Effector memory CD4-positive, alpha-beta T cell (primary cell): ENCODE measurements at regions not wholly inside any gene's neighbourhood (a gene's known extent, or its start where the extent isn't known, plus 50 kb on each side); places are given as distances from the start of the nearest gene placed in this dataset.

ENCODE experiments used
- DNase-seq, 3 donors: peaks; one replicate each; pipeline ENCODE4 v3.0.0-alpha.2; 2020
- H3K27ac ChIP-seq: 2 replicates; pipeline ENCODE4 v1.7.0; 2013; ENCODE audit warnings: mild to moderate bottlenecking, low read length, moderate library complexity; ENCODE audit not compliant: insufficient read depth, poor library complexity, severe bottlenecking
- H3K27me3 ChIP-seq: replicated peaks from 2 replicates; pipeline ENCODE4 v1.7.0; 2013; ENCODE audit warnings: mild to moderate bottlenecking, low read length; ENCODE audit not compliant: insufficient read depth, control insufficient read depth, poor library complexity, severe bottlenecking
- H3K36me3 ChIP-seq: 2 replicates; pipeline ENCODE4 v1.7.0; 2013; ENCODE audit warnings: mild to moderate bottlenecking, low read length, moderate library complexity; ENCODE audit not compliant: control insufficient read depth, insufficient read depth
- H3K4me1 ChIP-seq: 2 replicates; pipeline ENCODE4 v1.7.0; 2013; ENCODE audit warnings: low read length, mild to moderate bottlenecking; ENCODE audit not compliant: control insufficient read depth, insufficient read depth, poor library complexity, severe bottlenecking
- H3K4me3 ChIP-seq: 2 replicates; pipeline ENCODE4 v1.7.0; 2013; ENCODE audit warnings: low read length, low read depth, mild to moderate bottlenecking; ENCODE audit not compliant: insufficient read depth, poor library complexity, severe bottlenecking
- H3K9me3 ChIP-seq: 2 replicates; pipeline ENCODE4 v1.7.0; 2013; ENCODE audit warnings: mild to moderate bottlenecking, low read length, moderate library complexity; ENCODE audit not compliant: control insufficient read depth

DNA sequence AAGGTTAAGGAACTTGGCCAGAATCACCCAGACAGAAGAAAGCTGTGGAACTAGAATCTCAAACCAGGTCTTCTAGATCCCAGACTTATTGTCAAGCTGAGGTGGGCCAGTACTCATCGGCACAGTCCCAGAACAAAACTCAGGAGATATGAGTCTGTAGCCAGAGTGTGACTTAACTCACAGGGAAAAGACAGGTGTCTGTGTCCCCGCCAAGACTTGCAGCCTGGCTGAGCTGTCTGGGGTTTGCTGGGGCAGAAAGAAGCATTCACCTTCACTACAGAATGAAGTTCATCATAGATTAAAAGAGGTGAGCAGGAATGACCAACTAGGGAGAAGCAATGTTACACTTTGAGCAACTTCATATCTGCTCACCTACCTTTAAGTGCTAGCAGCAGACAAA lies 257.2 kb downstream of the FOXO1 start:
- Histone ChIP-seq H3K27ac (no peak overlapping the region), H3K27me3 (no peaks in the 10 kb centered on the region), H3K4me1 (no peaks in the 10 kb centered on the region), H3K9me3 (no peaks in the 10 kb centered on the region), H3K36me3 (no peaks in the 10 kb centered on the region), H3K4me3 (no peak overlapping the region)
- DNase-seq, result no peak

DNA sequence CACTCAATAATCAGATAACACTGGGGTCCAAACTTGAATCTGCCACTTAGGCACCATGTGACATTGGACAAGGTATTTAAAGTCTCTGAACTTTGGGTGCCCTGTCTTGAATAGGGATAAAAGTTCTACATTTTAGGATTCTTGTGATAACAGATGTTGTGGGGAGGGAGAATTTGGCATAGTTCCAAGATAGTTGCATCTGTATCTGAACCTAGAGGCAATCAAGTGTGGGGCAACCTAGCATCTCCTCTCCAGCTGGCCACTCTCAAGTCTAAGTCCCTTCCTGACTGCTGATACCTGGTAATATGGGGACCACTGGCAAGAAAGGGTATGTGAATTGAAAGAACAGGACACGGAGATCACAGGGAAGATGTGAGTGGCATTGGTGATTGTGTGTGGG lies 256.1 kb downstream of the FOXO1 start:
- no peak for DNase-seq
- Histone ChIP-seq H3K27me3 (no peaks in the 10 kb centered on the region), H3K36me3 (no peaks in the 10 kb centered on the region), H3K27ac (no peak overlapping the region), H3K4me1 (no peaks in the 10 kb centered on the region), H3K4me3 (no peak overlapping the region), H3K9me3 (no peaks in the 10 kb centered on the region)

DNA sequence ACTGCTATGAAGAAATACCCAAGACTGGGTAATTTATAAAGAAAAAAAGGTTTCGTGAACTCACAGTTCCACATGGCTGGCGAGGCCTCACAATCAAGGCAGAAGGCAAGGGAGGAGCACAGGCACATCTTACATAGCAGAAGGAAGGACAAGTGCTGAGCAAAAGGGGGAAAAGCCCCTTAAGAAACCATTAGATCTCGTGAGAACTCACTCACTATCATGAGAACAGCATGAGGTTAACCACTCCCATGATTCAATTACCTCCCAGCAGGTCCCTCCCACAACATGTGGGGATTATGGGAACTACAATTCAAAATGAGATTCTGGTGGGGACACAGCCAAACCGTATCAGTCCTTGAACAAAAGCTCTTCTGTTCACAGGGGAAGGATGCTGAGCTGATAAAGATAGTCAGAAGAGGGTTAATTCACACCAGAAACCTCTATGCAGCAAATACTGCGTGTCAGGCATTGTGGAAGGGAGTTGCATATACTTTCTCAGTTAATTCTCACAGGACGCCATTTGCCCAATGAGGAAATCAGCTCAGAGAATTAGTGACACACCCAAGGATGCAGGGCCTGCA lies 246.2 kb downstream of the FOXO1 start:
- no peak for DNase-seq
- no peaks in the 10 kb centered on the region for H3K27me3 ChIP-seq
- no peaks in the 10 kb centered on the region for H3K4me1 ChIP-seq
- no peak overlapping the region for H3K4me3 ChIP-seq
- no peaks in the 10 kb centered on the region for H3K36me3 ChIP-seq
- no peak overlapping the region for H3K27ac ChIP-seq
- no peaks in the 10 kb centered on the region for H3K9me3 ChIP-seq

DNA sequence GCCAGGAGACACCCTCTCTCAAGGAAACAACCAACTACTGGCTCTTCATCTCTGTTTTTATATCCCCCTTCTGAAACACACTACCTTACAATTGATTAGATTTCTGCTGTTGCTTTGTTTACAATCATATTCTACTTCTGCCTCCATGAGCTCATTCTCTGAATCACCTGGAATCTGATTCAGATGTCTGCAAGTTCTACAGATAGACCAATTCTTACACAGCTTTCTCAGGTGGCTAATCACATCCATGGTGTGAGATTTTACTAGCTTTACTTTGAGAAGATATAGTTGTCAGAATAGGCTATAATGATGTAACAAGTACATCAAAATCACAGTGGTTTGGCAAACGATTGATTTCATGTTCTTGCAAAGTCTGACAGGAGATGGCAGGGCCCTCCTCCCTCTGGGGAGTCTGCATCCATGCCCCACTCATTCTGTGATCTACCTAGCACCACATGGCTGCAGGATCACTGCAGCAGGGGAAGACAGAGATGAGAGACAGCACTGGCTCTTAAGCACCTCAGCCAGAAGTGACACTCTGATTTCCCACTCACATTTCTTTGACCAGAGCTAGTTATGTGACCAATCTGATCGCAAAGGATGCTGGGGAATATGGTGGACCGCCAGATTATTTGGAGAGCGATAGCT lies 243.7 kb downstream of the FOXO1 start:
- DNase-seq, result no peak
- Histone ChIP-seq H3K9me3 (no peaks in the 10 kb centered on the region), H3K27me3 (no peaks in the 10 kb centered on the region), H3K27ac (no peak overlapping the region), H3K4me1 (no peaks in the 10 kb centered on the region), H3K36me3 (no peaks in the 10 kb centered on the region), H3K4me3 (no peak overlapping the region)

DNA sequence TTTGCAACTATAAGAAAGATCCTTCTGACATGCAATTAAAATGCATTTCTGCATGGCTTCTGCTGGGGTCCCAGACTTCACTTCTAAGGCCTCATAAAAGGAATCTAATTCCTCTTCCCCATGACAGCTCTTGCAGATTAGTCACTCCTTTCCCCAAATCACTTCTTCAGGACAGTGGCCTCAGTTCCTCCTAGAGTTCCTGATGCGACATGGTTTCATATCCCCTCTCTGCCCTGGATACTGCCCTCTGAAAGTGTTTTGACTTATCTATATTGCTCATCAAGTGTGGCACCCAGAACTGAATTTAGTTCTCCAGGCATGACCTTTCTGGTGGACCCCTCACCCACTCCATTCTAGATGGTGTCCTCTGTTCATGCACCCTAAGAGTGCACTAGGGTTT lies 238.1 kb downstream of the FOXO1 start:
- no peaks in the 10 kb centered on the region for H3K4me1 ChIP-seq
- no peak overlapping the region for H3K4me3 ChIP-seq
- no peak for DNase-seq
- H3K36me3 ChIP-seq, result no peaks in the 10 kb centered on the region
- H3K27me3 ChIP-seq, result no peaks in the 10 kb centered on the region
- no peaks in the 10 kb centered on the region for H3K9me3 ChIP-seq
- no peak overlapping the region for H3K27ac ChIP-seq

DNA sequence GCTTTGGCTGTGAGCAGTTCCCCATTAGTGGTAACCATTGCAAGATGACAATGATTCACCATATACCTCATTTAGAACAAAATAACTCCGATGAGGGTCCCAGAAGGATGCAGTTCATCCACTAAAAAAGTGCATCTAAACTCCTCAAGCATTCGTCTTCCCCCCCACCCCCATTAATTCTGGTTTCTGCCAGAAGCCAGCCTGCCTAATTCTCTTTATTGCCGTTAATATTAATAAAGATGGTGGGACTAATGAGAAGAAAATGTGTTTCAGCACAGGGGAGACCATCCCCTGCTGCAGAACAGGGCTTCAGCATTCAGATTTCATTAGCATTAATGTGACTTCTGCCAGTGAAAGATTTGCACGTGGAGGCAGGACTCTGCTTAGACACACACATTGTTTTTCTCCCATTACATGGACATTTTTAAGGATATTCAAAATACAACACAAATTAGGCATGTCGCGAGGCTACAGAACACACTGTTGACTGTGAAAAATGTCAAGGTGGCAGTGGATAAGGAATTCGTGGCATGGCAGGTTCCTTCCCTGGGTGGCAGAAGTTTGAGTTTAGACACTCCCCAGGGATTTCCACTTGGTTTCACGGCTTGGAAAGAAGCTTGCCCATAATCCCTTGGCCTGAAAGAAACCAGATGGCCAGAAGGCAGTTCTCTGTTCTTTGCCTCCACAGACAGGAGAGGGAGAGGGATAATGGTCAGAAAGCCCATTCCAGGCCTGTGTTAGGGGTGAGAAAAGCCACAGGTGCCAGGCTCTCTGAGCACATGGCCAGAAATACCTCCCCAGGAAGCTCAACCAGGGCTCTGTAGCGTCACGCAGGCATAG lies 236.5 kb downstream of the FOXO1 start:
- DNase-seq, result no peak
- Histone ChIP-seq H3K9me3 (no peaks in the 10 kb centered on the region), H3K4me3 (no peak overlapping the region), H3K27ac (no peak overlapping the region), H3K4me1 (peaks cover 5% of the 10 kb centered on the region), H3K27me3 (no peaks in the 10 kb centered on the region), H3K36me3 (no peaks in the 10 kb centered on the region)

DNA sequence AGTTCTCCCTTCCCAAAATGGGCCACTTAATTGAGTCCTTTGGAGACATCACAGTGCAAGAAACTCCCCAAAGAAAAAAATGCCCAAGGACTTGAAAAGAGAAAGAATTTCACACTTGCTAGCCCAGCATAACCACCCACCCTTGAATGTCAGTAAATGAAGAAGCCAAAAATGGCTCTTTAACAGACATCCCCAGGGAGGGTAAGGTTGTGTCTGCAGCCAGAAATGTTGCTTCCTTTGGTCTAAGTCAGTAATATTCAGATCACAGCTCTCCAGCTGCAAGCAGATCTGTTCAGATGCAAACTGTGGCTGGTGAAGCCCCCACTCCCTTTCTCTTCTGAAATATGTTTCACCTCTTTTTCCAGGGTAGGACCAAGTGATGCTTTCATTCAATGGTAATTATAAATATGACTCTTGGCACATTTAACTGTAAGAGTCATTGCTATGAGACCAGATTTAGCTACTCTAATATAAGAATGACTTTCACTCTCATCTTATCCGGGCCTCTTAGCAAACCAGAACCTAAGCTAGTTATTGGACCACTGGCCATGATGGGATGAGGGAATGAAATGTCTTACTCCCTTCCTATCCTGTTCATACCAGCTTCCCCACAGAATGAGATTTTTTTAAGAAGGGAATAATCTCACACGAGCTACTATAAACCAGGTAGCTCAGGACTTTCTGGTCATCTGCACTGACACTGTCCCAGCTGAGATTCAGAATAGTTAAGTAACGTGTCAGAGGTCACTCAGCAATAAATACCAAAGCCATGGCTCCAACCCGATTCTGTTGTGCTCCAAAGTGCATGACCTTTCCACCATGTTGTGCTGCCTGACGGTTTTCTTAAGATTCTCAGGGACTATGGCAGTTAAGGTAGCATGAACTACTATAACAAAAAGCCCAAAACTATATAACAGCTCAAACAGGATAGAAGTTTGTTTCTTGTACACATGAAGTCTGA lies 234.1 kb downstream of the FOXO1 start:
- H3K9me3 ChIP-seq, result no peaks in the 10 kb centered on the region
- H3K27me3 ChIP-seq, result no peaks in the 10 kb centered on the region
- H3K27ac ChIP-seq, result no peak overlapping the region
- H3K4me3 ChIP-seq, result no peak overlapping the region
- no peaks in the 10 kb centered on the region for H3K36me3 ChIP-seq
- no peak for DNase-seq
- peaks cover 5% of the 10 kb centered on the region for H3K4me1 ChIP-seq

DNA sequence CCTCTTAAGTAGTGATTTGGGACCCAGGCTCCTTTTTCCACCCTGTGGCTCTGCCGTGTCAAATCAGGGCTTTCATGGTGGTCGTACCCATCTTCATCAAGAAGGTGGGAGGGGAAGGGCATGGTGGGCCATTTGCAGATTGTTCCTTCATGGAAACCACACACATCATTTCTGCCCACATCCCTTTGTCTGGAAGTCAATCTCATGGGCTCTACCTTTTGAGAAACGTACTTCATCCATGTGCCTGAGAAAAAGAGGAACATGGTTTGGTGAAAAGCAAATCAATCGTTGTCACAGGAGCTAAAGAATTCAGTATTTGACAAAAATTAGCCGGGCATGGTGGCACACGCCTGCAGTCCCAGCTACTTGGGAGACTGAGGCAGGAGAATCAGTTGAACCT lies 233.4 kb downstream of the FOXO1 start:
- Histone ChIP-seq H3K27ac (no peak overlapping the region), H3K4me3 (no peak overlapping the region), H3K4me1 (peaks cover 11% of the 10 kb centered on the region), H3K27me3 (no peaks in the 10 kb centered on the region), H3K36me3 (no peaks in the 10 kb centered on the region), H3K9me3 (no peaks in the 10 kb centered on the region)
- no peak for DNase-seq

DNA sequence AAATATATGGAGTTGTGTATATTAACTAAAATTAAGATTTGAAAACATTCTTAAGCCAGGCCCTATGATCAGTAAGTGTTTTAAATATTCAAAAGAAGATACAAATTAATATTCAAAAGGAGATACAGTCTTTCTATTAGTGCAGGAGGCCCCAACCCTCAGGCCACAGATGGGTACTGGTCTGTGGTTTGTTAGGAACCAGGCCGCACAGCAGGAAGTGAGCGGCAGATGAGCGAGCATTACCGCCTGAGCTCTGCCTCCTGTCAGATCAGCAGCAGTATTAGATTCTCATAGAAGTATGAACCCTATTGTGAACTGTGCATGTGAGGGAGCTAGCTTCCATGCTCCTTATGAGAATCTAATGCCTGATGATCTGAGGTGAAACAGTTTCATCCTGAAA lies 232.9 kb downstream of the FOXO1 start:
- H3K9me3 ChIP-seq, result no peaks in the 10 kb centered on the region

More for the DNA sequence above, 232.9 kb downstream of the FOXO1 start:
- Histone ChIP-seq H3K4me1 (peaks cover 16% of the 10 kb centered on the region), H3K36me3 (no peaks in the 10 kb centered on the region), H3K4me3 (no peak overlapping the region), H3K27me3 (no peaks in the 10 kb centered on the region), H3K27ac (no peak overlapping the region)
- DNase-seq, result peak; percentile 17 to 22 (median 21)
